IMR-90 (cell line): ENCODE measurements at regions not wholly inside any gene's neighbourhood (a gene's known extent, or its start where the extent isn't known, plus 50 kb on each side); places are given as distances from the start of the nearest gene placed in this dataset.
"Not testable (repeated sequence)": the region's sequence is repeated elsewhere in the genome, so short reads cannot be mapped to it uniquely, and the experiment has no call there.

ENCODE experiments used
- ATAC-seq: fragments of 200-7000 bp; cut with Tn5 transposase; 2 replicates; pipeline ENCODE4 v1.9.1; 2020; ENCODE audit warnings: low read depth, mild to moderate bottlenecking, moderate library complexity
- BruUV-seq: library from RNA; stranded (reverse); fragments of 400-500 nt; replicated peaks from 2 replicates; lab custom pipeline; 2021; lab: Mats Ljungman, UMichigan
- CTCF ChIA-PET: fragments of 300-600 bp; formaldehyde crosslinking; extraction: SDS; loops from one replicate; lab custom pipeline; 2021; ENCODE audit warnings: antibody characterized with exemption; lab: Yijun Ruan, JAX
- POLR2A ChIA-PET: fragments of 300-600 bp; sonication (Branson Sonifier 250); formaldehyde crosslinking; loops from one replicate; lab custom pipeline; 2022; ENCODE audit warnings: antibody characterized with exemption; ENCODE audit not compliant: unreplicated experiment; lab: Charles Lee
- DNase-seq: peaks from one replicate; pipeline ENCODE4 v3.0.0; 2013
- H2AFZ ChIP-seq: replicated peaks from 2 replicates; pipeline ENCODE3; 2013; ENCODE audit warnings: low read length, mild to moderate bottlenecking; ENCODE audit not compliant: poor library complexity
- H2AK5ac ChIP-seq: 2 replicates; pipeline ENCODE4 v1.6.1; 2013; ENCODE audit warnings: low read depth, low read length, inconsistent platforms
- H2AK9ac ChIP-seq: replicated peaks from 2 replicates; pipeline ENCODE3; 2013; ENCODE audit warnings: mild to moderate bottlenecking, low read depth, low read length, moderate library complexity; ENCODE audit not compliant: poor library complexity
- H2BK120ac ChIP-seq: 2 replicates; pipeline ENCODE4 v1.6.1; 2013; ENCODE audit warnings: low read depth, low read length, inconsistent platforms
- H2BK15ac ChIP-seq: 3 replicates; pipeline ENCODE4 v1.6.1; 2013; ENCODE audit warnings: low read depth, low read length, inconsistent platforms
- H2BK20ac ChIP-seq: 2 replicates; pipeline ENCODE4 v1.6.1; 2013; ENCODE audit warnings: low read depth, mild to moderate bottlenecking, inconsistent platforms, low read length, moderate library complexity
- H2BK5ac ChIP-seq: 2 replicates; pipeline ENCODE4 v1.6.1; 2013; ENCODE audit warnings: mild to moderate bottlenecking, low read depth, low read length, inconsistent platforms; ENCODE audit not compliant: poor library complexity, severe bottlenecking
- H3K14ac ChIP-seq: replicated peaks from 2 replicates; pipeline ENCODE4 v1.6.1; 2013; ENCODE audit warnings: low read depth, low read length, inconsistent platforms
- H3K18ac ChIP-seq: 2 replicates; pipeline ENCODE4 v1.6.1; 2013; ENCODE audit warnings: low read depth, low read length, control low read depth
- H3K23ac ChIP-seq: 2 replicates; pipeline ENCODE4 v1.6.1; 2013; ENCODE audit warnings: low read depth, low read length, inconsistent platforms
- H3K27ac ChIP-seq: 2 replicates; pipeline ENCODE4 v1.5.1; 2013; ENCODE audit warnings: mild to moderate bottlenecking, control low read depth, low read length; ENCODE audit not compliant: insufficient read depth
- H3K27me3 ChIP-seq: 2 replicates; pipeline ENCODE4 v1.6.1; 2013; ENCODE audit warnings: low read length; ENCODE audit not compliant: control insufficient read depth, insufficient read depth
- H3K36me3 ChIP-seq: 2 replicates; pipeline ENCODE4 v1.6.1; 2013; ENCODE audit warnings: low read length, mixed read lengths; ENCODE audit not compliant: control insufficient read depth, insufficient read depth
- H3K4ac ChIP-seq: 2 replicates; pipeline ENCODE4 v1.6.1; 2013; ENCODE audit warnings: low read depth, low read length, inconsistent platforms
- H3K4me1 ChIP-seq: 2 replicates; pipeline ENCODE4 v1.6.1; 2013; ENCODE audit warnings: low read length, mixed read lengths; ENCODE audit not compliant: control insufficient read depth, insufficient read depth
- H3K4me2 ChIP-seq: 2 replicates; pipeline ENCODE4 v1.6.1; 2013; ENCODE audit warnings: low read depth, mild to moderate bottlenecking, control low read depth, low read length, moderate library complexity
- H3K4me3 ChIP-seq: 2 replicates; pipeline ENCODE4 v1.5.1; 2013; ENCODE audit warnings: low read depth, mild to moderate bottlenecking, control low read depth, low read length, moderate library complexity; ENCODE audit not compliant: insufficient read depth
- H3K56ac ChIP-seq: 2 replicates; pipeline ENCODE4 v1.6.1; 2013; ENCODE audit warnings: low read length, inconsistent platforms; ENCODE audit not compliant: insufficient read depth; ENCODE audit errors: extremely low read depth
- H3K79me1 ChIP-seq, 2 experiments: 2 replicates each; pipeline ENCODE4 v1.6.1; 2013; ENCODE audit warnings: low read length in 2 of 2, inconsistent platforms in 1 of 2, low read depth in 1 of 2
- H3K9ac ChIP-seq: 2 replicates; pipeline ENCODE4 v1.6.1; 2013; ENCODE audit warnings: low read depth, low read length, control low read depth
- H3K9me1 ChIP-seq: 2 replicates; pipeline ENCODE4 v1.6.1; 2013; ENCODE audit warnings: low read length, inconsistent platforms; ENCODE audit not compliant: insufficient read depth
- H3K9me3 ChIP-seq: 2 replicates; pipeline ENCODE4 v1.6.1; 2013; ENCODE audit warnings: low read length; ENCODE audit not compliant: control insufficient read depth, insufficient read depth
- H4K20me1 ChIP-seq: 2 replicates; pipeline ENCODE4 v1.6.1; 2013; ENCODE audit warnings: low read length, inconsistent platforms; ENCODE audit not compliant: insufficient read depth
- H4K5ac ChIP-seq: 2 replicates; pipeline ENCODE4 v1.6.1; 2013; ENCODE audit warnings: mild to moderate bottlenecking, low read depth, low read length, control low read depth
- H4K8ac ChIP-seq, 2 experiments: 2 replicates each; pipeline ENCODE4 v1.6.1; 2013; ENCODE audit warnings: low read depth in 2 of 2, low read length in 2 of 2, control low read depth in 1 of 2, inconsistent platforms in 1 of 2
- H4K91ac ChIP-seq: 2 replicates; pipeline ENCODE4 v1.6.1; 2013; ENCODE audit warnings: low read depth, low read length, inconsistent platforms; ENCODE audit not compliant: insufficient read depth
- RAD21 ChIP-seq: IDR thresholded peaks from 2 replicates; pipeline ENCODE4 v1.6.1; 2012; ENCODE audit warnings: low read length, improper control_type of control experiment
- RFX5 ChIP-seq: IDR thresholded peaks from 2 replicates; pipeline ENCODE4 v1.8.0; 2012; ENCODE audit warnings: low read depth, mild to moderate bottlenecking, low read length, moderate library complexity
- WGBS, 2 experiments: methylation state at CpG; one replicate each; pipeline versions ENCODE4 v1.1.5 to v1.1.7; 2013; ENCODE audit warnings: missing lambda C conversion rate in 2 of 2; ENCODE audit not compliant: insufficient read length in 1 of 2; ENCODE audit errors: extremely low coverage in 2 of 2; 5-methylcytosine and 5-hydroxymethylcytosine counted together
- dilution Hi-C: fragments of 300-500 bp; cut with HindIII; formaldehyde crosslinking; loops from one replicate; pipeline ENCODE4 v1.14.3; 2018; ENCODE audit warnings: low sequenced_read_pairs; ENCODE audit not compliant: unreplicated experiment
- in situ Hi-C: fragments of 300-500 bp; cut with MboI; formaldehyde crosslinking; loops from 3 replicates; pipeline ENCODE4 v1.14.3; 2019; ENCODE audit warnings: low sequenced_read_pairs, inconsistent platforms, mixed read lengths
- intact Hi-C: fragments of 100-400 bp; cut with micrococcal nuclease; formaldehyde crosslinking; loops from 2 replicates; pipeline ENCODE4 v1.10.0; 2022

DNA sequence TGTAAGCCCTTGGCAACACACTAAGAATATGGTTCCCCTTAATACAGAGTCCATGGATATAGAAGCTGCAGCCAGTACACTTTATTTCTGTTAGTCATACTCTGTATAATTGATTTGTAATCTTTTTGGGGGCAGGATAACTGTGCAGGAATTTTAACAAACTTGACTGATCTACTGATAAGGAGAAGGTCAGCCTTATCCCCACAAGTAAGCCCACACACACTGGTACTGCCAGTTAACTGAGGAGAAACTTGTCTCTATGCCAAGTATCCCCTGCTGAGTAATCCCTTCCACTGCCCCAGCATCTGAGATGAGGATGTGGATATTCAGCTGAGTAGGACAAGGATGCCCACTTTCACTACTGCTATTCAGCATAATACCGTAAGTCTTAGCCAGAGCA is 154.9 kb upstream of the CXXC4 start:
- POLR2A ChIA-PET, result no interaction called here

DNA sequence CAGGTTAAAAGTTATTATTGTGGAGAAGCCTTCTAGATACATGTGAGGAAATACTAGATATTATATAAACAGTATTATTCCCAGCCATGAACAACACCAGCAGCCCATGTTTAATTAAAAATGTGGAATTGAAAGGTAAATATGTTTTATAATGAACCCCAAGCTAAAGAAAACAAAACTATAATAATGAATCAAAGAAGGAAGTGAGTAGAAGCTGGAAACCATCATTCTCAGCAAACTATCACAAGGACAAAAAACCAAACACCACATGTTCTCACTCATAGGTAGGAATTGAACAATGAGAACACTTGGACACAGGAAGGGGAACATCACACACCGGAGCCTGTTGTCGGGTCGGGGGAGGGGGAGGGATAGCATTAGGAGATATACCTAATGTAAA is 167.6 kb upstream of the CXXC4 start:
- H2AFZ ChIP-seq, H2BK15ac ChIP-seq, H3K9ac ChIP-seq, H3K9me1 ChIP-seq, H2AK5ac ChIP-seq, H2AK9ac ChIP-seq, H4K8ac ChIP-seq, H3K4me2 ChIP-seq, DNase-seq, H3K79me1 ChIP-seq, ATAC-seq, H2BK20ac ChIP-seq, H3K27ac ChIP-seq, in situ Hi-C loops, H3K36me3 ChIP-seq, intact Hi-C loops, H2BK120ac ChIP-seq, H3K9me3 ChIP-seq, H3K4me1 ChIP-seq, H4K20me1 ChIP-seq, H3K14ac ChIP-seq, H3K56ac ChIP-seq, CTCF ChIA-PET, dilution Hi-C loops, H3K4ac ChIP-seq, H4K5ac ChIP-seq, H3K23ac ChIP-seq, H4K91ac ChIP-seq, H3K18ac ChIP-seq, H2BK5ac ChIP-seq, H3K27me3 ChIP-seq, H3K4me3 ChIP-seq, BruUV-seq, POLR2A ChIA-PET: not testable (repeated sequence)
- no CpG with 5 or more reads among the region's 3 CpGs for WGBS, 2 experiments

More for the DNA sequence above, 154.9 kb upstream of the CXXC4 start:
- Histone ChIP-seq H3K56ac (no peak overlapping the region), H3K23ac (no peak overlapping the region), H3K18ac (no peak overlapping the region), H3K36me3 (no peaks in the 10 kb centered on the region), H3K9ac (no peak overlapping the region), H2AFZ (no peak overlapping the region), H3K14ac (no peak overlapping the region), H3K9me3 (peaks cover 7% of the 10 kb centered on the region; the same call in 1 of the 2 replicates), H2BK15ac (no peak overlapping the region), H2BK20ac (no peak overlapping the region), H3K4ac (no peak overlapping the region), H2BK5ac (no peak overlapping the region), H2AK9ac (no peak overlapping the region), H3K27ac (no peak overlapping the region), H2BK120ac (no peak overlapping the region), H3K4me3 (no peak overlapping the region), H3K79me1 (no peaks in the 10 kb centered on the region), H4K20me1 (no peaks in the 10 kb centered on the region), H3K9me1 (no peaks in the 10 kb centered on the region), H4K5ac (no peak overlapping the region), H4K91ac (no peak overlapping the region), H3K4me2 (no peak overlapping the region), H3K4me1 (no peaks in the 10 kb centered on the region), H4K8ac (no peak overlapping the region), H3K27me3 (no peaks in the 10 kb centered on the region), H2AK5ac (no peak overlapping the region)
- ATAC-seq (no peak), DNase-seq (no peak)
- TF ChIP-seq RFX5 (no peak), RAD21 (no peak)
- no CpG with 5 or more reads among the region's 1 CpG for WGBS, 2 experiments
- no TSS peak for BruUV-seq
- dilution Hi-C loops, result no loop called here
- intact Hi-C loops, result no loop called here
- CTCF ChIA-PET, result no interaction called here
- in situ Hi-C loops, result no loop called here
